CD4-positive, CD25-positive, alpha-beta regulatory T cell (primary cell): ENCODE measurements at regions not wholly inside any gene's neighbourhood (a gene's known extent, or its start where the extent isn't known, plus 50 kb on each side); places are given as distances from the start of the nearest gene placed in this dataset.
"Not testable (repeated sequence)": the region's sequence is repeated elsewhere in the genome, so short reads cannot be mapped to it uniquely, and the experiment has no call there.

Experiments used
- ATAC-seq, 2 donors: fragments of 150-1000 bp; cut with Tn5 transposase; one replicate each; pipeline ENCODE4 v1.10.0; 2021; ENCODE audit warnings: low read depth in 2 of 2, moderate number of reproducible peaks in 2 of 2, moderate library complexity in 1 of 2
- DNase-seq, 3 donors: peaks; one replicate each; pipeline versions ENCODE4 v3.0.0 to v3.0.0-alpha.2; 2012 to 2022; ENCODE audit warnings: mixed read lengths in 1 of 3
- H3K27ac ChIP-seq: one replicate; pipeline ENCODE4 v1.7.0; 2013; ENCODE audit warnings: mild to moderate bottlenecking, low read length; ENCODE audit not compliant: insufficient read depth, poor library complexity, severe bottlenecking
- H3K27me3 ChIP-seq: one replicate; pipeline ENCODE4 v1.7.0; 2013; ENCODE audit warnings: low read length; ENCODE audit not compliant: control insufficient read depth, insufficient read depth
- H3K36me3 ChIP-seq: one replicate; pipeline ENCODE4 v1.7.0; 2013; ENCODE audit warnings: mild to moderate bottlenecking, low read length, moderate library complexity; ENCODE audit not compliant: control insufficient read depth, insufficient read depth
- H3K4me1 ChIP-seq: 2 replicates; pipeline ENCODE4 v1.7.0; 2013; ENCODE audit warnings: mild to moderate bottlenecking, low read length; ENCODE audit not compliant: insufficient read depth, control insufficient read depth, poor library complexity, severe bottlenecking
- H3K4me3 ChIP-seq: one replicate; pipeline ENCODE4 v1.7.0; 2013; ENCODE audit warnings: low read depth, mild to moderate bottlenecking, low read length, moderate library complexity
- H3K9me3 ChIP-seq, 2 experiments: 1 replicate in 1 of 2; 2 replicates in 1 of 2; pipeline ENCODE4 v1.7.0; 2013; ENCODE audit warnings: low read length in 2 of 2, mild to moderate bottlenecking in 1 of 2, moderate library complexity in 1 of 2; ENCODE audit not compliant: control insufficient read depth in 2 of 2
- H3K27ac Mint-ChIP-seq, 3 donors: one replicate each; pipeline ENCODE4 v1.8.0; 2020 to 2022; ENCODE audit warnings: mild to moderate bottlenecking in 3 of 3, mixed read lengths in 3 of 3, moderate library complexity in 2 of 3
- H3K27me3 Mint-ChIP-seq: one replicate; pipeline ENCODE4 v1.8.0; 2022; ENCODE audit warnings: mild to moderate bottlenecking, mixed read lengths
- H3K36me3 Mint-ChIP-seq: one replicate; pipeline ENCODE4 v1.8.0; 2020; ENCODE audit warnings: mixed read lengths
- H3K4me1 Mint-ChIP-seq, 4 donors: one replicate each; pipeline ENCODE4 v1.8.0; 2020 to 2022; ENCODE audit warnings: mixed read lengths in 4 of 4, mild to moderate bottlenecking in 1 of 4
- H3K4me3 Mint-ChIP-seq, 4 donors: one replicate each; pipeline ENCODE4 v1.8.0; 2020 to 2022; ENCODE audit warnings: mild to moderate bottlenecking in 4 of 4, mixed read lengths in 4 of 4, moderate library complexity in 3 of 4
- H3K9me3 Mint-ChIP-seq, 7 donors: one replicate each; pipeline ENCODE4 v1.8.0; 2020 to 2022; ENCODE audit warnings: mixed read lengths in 7 of 7, mild to moderate bottlenecking in 3 of 7, moderate library complexity in 2 of 7

DNA sequence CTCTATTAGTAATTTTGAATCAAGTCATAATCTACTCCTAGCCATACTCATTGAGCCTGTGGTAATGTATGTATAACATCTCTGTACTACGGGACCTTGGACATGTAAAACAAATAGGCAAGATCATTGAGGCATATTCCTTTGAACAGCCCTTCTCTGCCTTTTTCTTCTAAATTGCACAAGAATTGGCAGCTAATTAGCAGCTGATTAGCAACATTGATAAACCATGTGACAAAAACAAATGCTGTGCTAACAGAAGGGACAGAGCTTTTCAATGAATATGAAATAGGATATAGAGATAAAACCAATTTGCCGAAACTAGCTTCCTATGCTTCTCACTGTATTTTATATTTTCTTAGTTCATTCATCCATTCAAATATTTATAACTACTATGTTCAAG is 1474.2 kb downstream of the FAM181B start:
- Histone ChIP-seq H3K9me3 (no peaks in the 10 kb centered on the region), H3K4me1 (no peaks in the 10 kb centered on the region), H3K36me3 (no peaks in the 10 kb centered on the region), H3K4me3 (no peak overlapping the region), H3K27me3 (no peaks in the 10 kb centered on the region), H3K27ac (no peak overlapping the region)
- H3K27me3 Mint-ChIP-seq, result no peaks in the 10 kb centered on the region
- no peak overlapping the region for H3K4me3 Mint-ChIP-seq
- no peak overlapping the region for H3K27ac Mint-ChIP-seq
- H3K9me3 Mint-ChIP-seq, result peaks cover 0 to 8% (median 1%) of the 10 kb centered on the region in 7 donors
- H3K36me3 Mint-ChIP-seq, result no peaks in the 10 kb centered on the region
- no peaks in the 10 kb centered on the region for H3K4me1 Mint-ChIP-seq
- ATAC-seq (no peak), DNase-seq (no peak)

DNA sequence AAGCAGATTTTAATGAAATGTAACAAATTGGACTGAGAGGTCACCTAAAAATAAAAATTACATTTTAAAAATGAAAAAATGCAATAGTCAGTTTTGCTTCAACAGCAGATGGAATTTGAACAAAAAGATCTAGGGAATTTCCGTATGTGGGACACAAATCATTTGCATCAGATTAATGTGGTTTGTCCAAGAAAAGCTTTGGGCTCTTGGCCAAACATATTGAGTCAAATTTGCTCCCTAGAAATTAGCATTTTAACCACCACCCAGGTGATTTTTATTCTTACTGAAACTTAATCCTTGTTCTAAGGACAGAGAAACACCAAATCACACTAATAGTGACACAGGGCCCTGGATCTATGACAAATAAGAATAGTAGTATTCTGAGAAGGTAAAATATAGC is 1477.8 kb downstream of the FAM181B start:
- Mint-ChIP-seq H3K9me3 (peaks cover 0 to 5% (median 0%) of the 10 kb centered on the region in 7 donors), H3K4me3 (no peak overlapping the region), H3K36me3 (no peaks in the 10 kb centered on the region), H3K4me1 (no peaks in the 10 kb centered on the region), H3K27ac (no peak overlapping the region), H3K27me3 (no peaks in the 10 kb centered on the region)
- DNase-seq, result no peak
- Histone ChIP-seq H3K36me3 (no peaks in the 10 kb centered on the region), H3K4me1 (no peaks in the 10 kb centered on the region), H3K4me3 (no peak overlapping the region), H3K9me3 (no peaks in the 10 kb centered on the region), H3K27ac (no peak overlapping the region), H3K27me3 (no peaks in the 10 kb centered on the region)
- no peak for ATAC-seq

DNA sequence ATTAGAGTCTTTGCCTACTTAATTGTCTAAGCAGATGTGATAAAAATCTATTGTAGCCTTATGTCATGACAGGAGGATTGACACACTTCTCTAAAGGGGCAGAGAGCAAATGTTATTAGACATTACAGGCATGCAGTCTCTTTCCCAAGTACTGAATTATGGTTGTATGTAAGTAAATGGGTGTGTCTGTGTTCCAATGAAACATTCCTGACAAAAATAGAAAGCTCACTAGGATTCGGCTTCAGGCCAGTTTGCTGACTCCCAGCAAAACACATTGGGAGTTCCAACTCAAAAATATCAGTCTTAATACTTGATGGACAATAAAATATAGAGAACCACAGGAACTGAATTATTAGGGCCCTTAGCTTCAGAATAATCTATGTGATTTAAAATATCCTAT is 1480.4 kb downstream of the FAM181B start:
- Mint-ChIP-seq H3K27me3 (no peaks in the 10 kb centered on the region), H3K27ac (no peak overlapping the region), H3K4me3 (no peak overlapping the region), H3K9me3 (peaks cover 0 to 5% (median 3%) of the 10 kb centered on the region in 7 donors), H3K4me1 (no peaks in the 10 kb centered on the region), H3K36me3 (no peaks in the 10 kb centered on the region)
- no peaks in the 10 kb centered on the region for H3K27me3 ChIP-seq
- H3K4me3 ChIP-seq, result no peak overlapping the region
- H3K9me3 ChIP-seq, result no peaks in the 10 kb centered on the region
- no peak overlapping the region for H3K27ac ChIP-seq
- H3K4me1 ChIP-seq, result no peaks in the 10 kb centered on the region
- ATAC-seq (no peak), DNase-seq (no peak)
- H3K36me3 ChIP-seq, result no peaks in the 10 kb centered on the region

DNA sequence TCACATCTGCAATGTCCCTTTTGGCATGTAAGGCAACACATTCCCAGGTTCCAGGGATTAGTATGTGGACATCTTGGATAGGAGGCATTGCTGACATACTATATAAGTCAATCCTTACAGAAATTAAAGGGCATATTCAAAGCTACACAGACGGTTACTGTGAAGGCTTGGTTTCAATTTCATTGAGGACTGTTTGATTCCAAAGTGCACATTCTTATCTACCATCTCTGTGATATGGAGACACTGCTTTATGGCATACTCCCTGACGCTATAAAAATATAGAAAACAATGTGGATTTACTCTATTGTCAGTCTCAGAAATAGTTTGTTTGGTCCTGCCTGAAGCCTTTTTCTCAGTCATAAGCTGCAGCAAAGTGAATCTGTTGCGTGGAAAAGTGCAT is 1486.7 kb downstream of the FAM181B start:
- ATAC-seq (no peak), DNase-seq (no peak)
- Mint-ChIP-seq H3K27me3 (no peaks in the 10 kb centered on the region), H3K4me1 (no peaks in the 10 kb centered on the region), H3K27ac (no peak overlapping the region), H3K36me3 (no peaks in the 10 kb centered on the region), H3K4me3 (no peak overlapping the region), H3K9me3 (peaks cover 0 to 12% (median 4%) of the 10 kb centered on the region in 7 donors)
- Histone ChIP-seq H3K9me3 (no peaks in the 10 kb centered on the region), H3K27me3 (no peaks in the 10 kb centered on the region), H3K4me3 (no peak overlapping the region), H3K4me1 (no peaks in the 10 kb centered on the region), H3K36me3 (no peaks in the 10 kb centered on the region), H3K27ac (no peak overlapping the region)

DNA sequence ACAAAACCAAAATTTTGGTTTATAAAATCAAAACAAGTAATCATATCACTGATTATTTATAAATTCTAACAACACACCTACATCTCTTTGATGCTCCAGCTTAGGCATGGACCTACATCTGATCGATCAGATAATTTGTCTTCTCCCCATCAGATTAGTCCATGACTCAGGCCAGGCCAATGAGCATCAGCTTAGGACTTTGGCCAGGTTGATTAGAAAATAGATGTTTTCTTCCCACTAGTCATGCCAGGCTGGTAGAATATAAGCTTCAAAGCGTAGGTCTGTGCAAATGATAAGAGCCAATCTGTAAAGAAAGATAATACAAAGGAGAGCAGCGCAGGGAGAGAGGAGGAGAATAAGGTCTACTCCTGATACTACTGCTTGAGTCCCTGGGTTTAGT is 1487.9 kb downstream of the FAM181B start:
- H3K27ac Mint-ChIP-seq, result no peak overlapping the region
- DNase-seq (no peak), ATAC-seq (no peak)
- peaks cover 0 to 12% (median 4%) of the 10 kb centered on the region in 7 donors for H3K9me3 Mint-ChIP-seq
- no peaks in the 10 kb centered on the region for H3K36me3 Mint-ChIP-seq
- H3K4me3 Mint-ChIP-seq, result no peak overlapping the region
- H3K4me1 Mint-ChIP-seq, result no peaks in the 10 kb centered on the region
- no peaks in the 10 kb centered on the region for H3K27me3 Mint-ChIP-seq
- no peaks in the 10 kb centered on the region for H3K9me3 ChIP-seq
- no peak overlapping the region for H3K27ac ChIP-seq
- no peaks in the 10 kb centered on the region for H3K4me1 ChIP-seq
- no peaks in the 10 kb centered on the region for H3K27me3 ChIP-seq
- H3K4me3 ChIP-seq, result no peak overlapping the region
- H3K36me3 ChIP-seq, result no peaks in the 10 kb centered on the region

DNA sequence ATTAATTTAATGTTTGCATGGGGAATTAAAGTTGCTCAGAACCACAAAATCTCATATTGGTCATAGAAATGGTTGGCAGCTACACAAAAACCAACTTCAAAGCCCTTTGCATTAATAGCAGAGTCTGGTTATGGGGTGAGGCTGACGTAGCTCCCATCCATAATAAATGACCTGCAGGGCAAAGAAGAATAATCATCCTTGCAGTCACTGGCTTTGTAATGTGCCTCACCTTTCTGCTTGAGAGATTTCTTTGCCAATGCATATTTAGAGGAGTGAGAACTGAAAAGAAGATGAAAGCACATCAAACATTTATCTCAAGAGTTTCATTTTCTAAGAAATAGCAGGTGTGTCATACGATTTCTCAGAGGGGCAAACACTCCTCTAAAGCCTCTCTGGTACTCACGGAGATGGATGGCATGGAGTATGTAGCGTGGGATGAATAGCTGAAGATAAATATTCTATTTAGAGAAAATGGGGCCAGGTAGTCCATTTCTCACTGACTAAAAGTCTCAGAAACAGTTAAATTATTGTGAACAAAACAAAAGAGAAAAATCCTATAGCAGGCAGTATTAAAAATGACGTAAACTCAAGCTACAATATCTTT is 1491.9 kb downstream of the FAM181B start:
- Mint-ChIP-seq H3K27me3 (no peaks in the 10 kb centered on the region), H3K36me3 (no peaks in the 10 kb centered on the region), H3K4me3 (no peak overlapping the region), H3K4me1 (no peaks in the 10 kb centered on the region), H3K9me3 (peaks cover 0 to 3% (median 1%) of the 10 kb centered on the region in 7 donors), H3K27ac (no peak overlapping the region)
- DNase-seq (no peak), ATAC-seq (no peak)
- Histone ChIP-seq H3K27me3 (no peaks in the 10 kb centered on the region), H3K4me3 (no peak overlapping the region), H3K36me3 (no peaks in the 10 kb centered on the region), H3K4me1 (no peaks in the 10 kb centered on the region), H3K9me3 (no peaks in the 10 kb centered on the region), H3K27ac (no peak overlapping the region)

DNA sequence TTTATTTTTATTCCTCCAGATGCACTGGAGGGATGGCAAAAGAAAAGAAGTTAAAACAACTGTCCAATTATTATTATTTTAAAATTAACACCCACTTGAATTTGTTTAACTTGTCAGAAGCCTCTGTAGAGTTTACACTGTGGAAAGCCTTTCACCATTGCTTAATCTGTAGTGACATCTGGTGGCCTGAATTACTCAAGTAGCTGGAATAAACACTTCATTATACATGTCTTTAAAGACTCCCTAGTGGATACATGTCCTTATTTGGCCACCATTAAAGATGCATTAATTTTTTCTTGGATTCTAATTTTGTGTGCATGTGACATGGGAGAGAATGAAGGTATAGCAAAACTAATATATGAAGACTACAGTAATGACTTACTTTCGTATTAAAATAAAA is 1496.5 kb downstream of the FAM181B start:
- no peak overlapping the region for H3K27ac ChIP-seq
- ATAC-seq (no peak), DNase-seq (no peak)
- Mint-ChIP-seq H3K4me3 (no peak overlapping the region), H3K27ac (no peak overlapping the region), H3K27me3 (no peaks in the 10 kb centered on the region), H3K36me3 (no peaks in the 10 kb centered on the region), H3K4me1 (no peaks in the 10 kb centered on the region), H3K9me3 (peaks cover 0 to 2% (median 0%) of the 10 kb centered on the region in 7 donors)
- no peaks in the 10 kb centered on the region for H3K4me1 ChIP-seq
- no peaks in the 10 kb centered on the region for H3K9me3 ChIP-seq
- no peaks in the 10 kb centered on the region for H3K36me3 ChIP-seq
- no peaks in the 10 kb centered on the region for H3K27me3 ChIP-seq
- no peak overlapping the region for H3K4me3 ChIP-seq

DNA sequence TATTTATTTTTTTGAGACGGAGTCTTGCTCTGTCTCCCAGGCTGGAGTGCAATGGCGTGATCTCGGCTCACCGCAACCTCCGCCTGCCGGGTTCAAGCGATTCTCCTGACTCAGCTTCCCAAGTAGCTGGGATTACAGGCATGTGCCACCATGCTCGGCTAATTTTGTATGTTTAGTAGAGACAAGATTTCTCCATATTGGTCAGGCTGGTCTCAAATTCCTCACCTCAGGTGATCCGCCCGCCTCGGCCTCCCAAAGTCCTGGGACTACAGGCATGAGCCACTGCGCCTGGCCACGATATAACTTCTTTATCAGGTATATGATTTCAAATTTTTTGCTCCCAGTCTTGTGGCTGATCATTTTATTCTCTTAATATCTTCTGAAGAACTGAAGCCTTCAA is 1506.3 kb downstream of the FAM181B start:
- peaks cover 0 to 15% (median 2%) of the 10 kb centered on the region in 7 donors for H3K9me3 Mint-ChIP-seq
- H3K27ac ChIP-seq, H3K36me3 Mint-ChIP-seq, H3K27me3 ChIP-seq, H3K27me3 Mint-ChIP-seq, H3K4me3 Mint-ChIP-seq, H3K36me3 ChIP-seq, H3K4me1 Mint-ChIP-seq, H3K4me1 ChIP-seq, H3K4me3 ChIP-seq, H3K27ac Mint-ChIP-seq, ATAC-seq, DNase-seq, H3K9me3 ChIP-seq: not testable (repeated sequence)
